Mesendoderm (in vitro differentiated cells): ENCODE measurements at regions not wholly inside any gene's neighbourhood (a gene's known extent, or its start where the extent isn't known, plus 50 kb on each side); places are given as distances from the start of the nearest gene placed in this dataset.

Experiments used
- DNase-seq: peaks from one replicate; pipeline ENCODE4 v3.0.0; 2013
- H2AK5ac ChIP-seq: 2 replicates; pipeline ENCODE4 v1.6.1; 2013; ENCODE audit warnings: low read length, inconsistent platforms
- H2BK120ac ChIP-seq: 2 replicates; pipeline ENCODE4 v1.6.1; 2013; ENCODE audit warnings: low read depth, mild to moderate bottlenecking, low read length, moderate library complexity, mixed read lengths
- H2BK15ac ChIP-seq: replicated peaks from 2 replicates; pipeline ENCODE4 v1.6.1; 2013; ENCODE audit warnings: low read depth, mild to moderate bottlenecking, moderate library complexity
- H2BK5ac ChIP-seq: 2 replicates; pipeline ENCODE4 v1.6.1; 2013; ENCODE audit warnings: low read length, inconsistent platforms
- H3K18ac ChIP-seq: 2 replicates; pipeline ENCODE4 v1.6.1; 2013; ENCODE audit warnings: mild to moderate bottlenecking, low read length, mixed read lengths
- H3K23ac ChIP-seq: one replicate; pipeline ENCODE4 v1.6.1; 2013; ENCODE audit warnings: low read length
- H3K27ac ChIP-seq: 2 replicates; pipeline ENCODE4 v1.5.1; 2013; ENCODE audit warnings: low read depth, mild to moderate bottlenecking, inconsistent platforms, low read length, moderate library complexity
- H3K27me3 ChIP-seq: 2 replicates; pipeline ENCODE4 v1.6.1; 2013; ENCODE audit warnings: low read length, control low read depth, mild to moderate bottlenecking, inconsistent platforms; ENCODE audit not compliant: insufficient read depth, poor library complexity
- H3K36me3 ChIP-seq: 2 replicates; pipeline ENCODE4 v1.6.1; 2013; ENCODE audit warnings: low read length, inconsistent platforms; ENCODE audit not compliant: control insufficient read depth, insufficient read depth
- H3K4ac ChIP-seq: one replicate; pipeline ENCODE4 v1.6.1; 2013; ENCODE audit warnings: low read depth, mild to moderate bottlenecking, low read length, moderate library complexity
- H3K4me1 ChIP-seq: 2 replicates; pipeline ENCODE4 v1.6.1; 2013; ENCODE audit warnings: low read depth, low read length, inconsistent platforms; ENCODE audit not compliant: control insufficient read depth
- H3K4me2 ChIP-seq: 2 replicates; pipeline ENCODE4 v1.6.1; 2013; ENCODE audit warnings: low read length
- H3K4me3 ChIP-seq: 2 replicates; pipeline ENCODE4 v1.5.1; 2013; ENCODE audit warnings: mild to moderate bottlenecking, low read length
- H3K56ac ChIP-seq: one replicate; pipeline ENCODE4 v1.6.1; 2013; ENCODE audit warnings: low read length
- H3K79me1 ChIP-seq: 2 replicates; pipeline ENCODE4 v1.6.1; 2013; ENCODE audit warnings: low read length, inconsistent platforms
- H3K79me2 ChIP-seq: 2 replicates; pipeline ENCODE4 v1.6.1; 2013; ENCODE audit warnings: mild to moderate bottlenecking, low read length; ENCODE audit not compliant: control insufficient read depth, insufficient read depth
- H3K9ac ChIP-seq: 2 replicates; pipeline ENCODE4 v1.6.1; 2013; ENCODE audit warnings: low read length, inconsistent platforms
- H4K5ac ChIP-seq: one replicate; pipeline ENCODE4 v1.6.1; 2013; ENCODE audit warnings: low read length
- H4K8ac ChIP-seq: one replicate; pipeline ENCODE4 v1.6.1; 2013; ENCODE audit warnings: low read depth, mild to moderate bottlenecking, control low read depth, low read length, moderate library complexity
- WGBS: extraction: QIAGEN DNeasy Blood & Tissue Kit; methylation state at CpG from one replicate; pipeline ENCODE4 v1.1.7; 2013; ENCODE audit warnings: low lambda C conversion rate, missing lambda C conversion rate; ENCODE audit not compliant: insufficient coverage; ENCODE audit errors: extremely low coverage; 5-methylcytosine and 5-hydroxymethylcytosine counted together

DNA sequence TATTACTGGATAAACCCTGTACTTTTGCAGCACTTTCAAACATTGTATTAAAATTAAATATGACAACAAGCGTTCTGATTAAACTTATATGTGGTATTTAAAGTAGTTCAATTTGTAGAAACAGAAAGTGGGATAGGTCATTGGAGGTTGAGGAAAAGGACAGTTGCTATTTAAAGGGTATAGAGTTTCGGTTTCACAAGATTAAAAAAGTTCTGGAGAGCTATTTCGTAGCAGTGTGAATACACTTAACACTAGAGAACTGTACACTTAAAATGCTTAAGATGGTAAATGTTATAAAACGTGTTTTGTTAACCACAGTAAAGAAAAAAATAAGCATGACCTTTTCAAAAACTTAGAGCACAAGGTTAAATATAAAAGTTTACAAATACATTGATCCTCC lies 382.1 kb downstream of the BRINP1 start:
- no peaks in the 10 kb centered on the region for H3K36me3 ChIP-seq
- no peak overlapping the region for H3K4ac ChIP-seq
- H3K23ac ChIP-seq = no peak overlapping the region
- H3K9ac ChIP-seq = no peak overlapping the region
- H2BK15ac ChIP-seq = no peak overlapping the region
- no peaks in the 10 kb centered on the region for H3K79me2 ChIP-seq
- no peak overlapping the region for H2BK5ac ChIP-seq
- H3K4me2 ChIP-seq = no peak overlapping the region
- H3K27me3 ChIP-seq = no peaks in the 10 kb centered on the region
- H3K18ac ChIP-seq = no peak overlapping the region
- WGBS = no CpG with 5 or more reads among the region's 4 CpGs
- no peak for DNase-seq
- H2BK120ac ChIP-seq = no peak overlapping the region
- no peak overlapping the region for H4K8ac ChIP-seq
- H3K4me3 ChIP-seq = no peak overlapping the region
- H3K56ac ChIP-seq = no peak overlapping the region
- H3K79me1 ChIP-seq = no peaks in the 10 kb centered on the region
- H2AK5ac ChIP-seq = no peak overlapping the region
- H3K27ac ChIP-seq = no peak overlapping the region
- no peaks in the 10 kb centered on the region for H3K4me1 ChIP-seq
- H4K5ac ChIP-seq = no peak overlapping the region

- no peak overlapping the region for H3K4ac ChIP-seq
- no peak overlapping the region for H4K8ac ChIP-seq
- H3K4me2 ChIP-seq = no peak overlapping the region
- no peak overlapping the region for H3K9ac ChIP-seq
- no peak overlapping the region for H2BK15ac ChIP-seq
- H3K27me3 ChIP-seq = no peaks in the 10 kb centered on the region
- no peak overlapping the region for H3K4me3 ChIP-seq
- no peaks in the 10 kb centered on the region for H3K79me1 ChIP-seq
- no peaks in the 10 kb centered on the region for H3K4me1 ChIP-seq
- H3K36me3 ChIP-seq = no peaks in the 10 kb centered on the region
- no peak overlapping the region for H3K18ac ChIP-seq
- no peak overlapping the region for H4K5ac ChIP-seq
- no peaks in the 10 kb centered on the region for H3K79me2 ChIP-seq
- WGBS = no CpG with 5 or more reads among the region's 2 CpGs
- no peak overlapping the region for H3K56ac ChIP-seq
- no peak overlapping the region for H3K27ac ChIP-seq
- no peak overlapping the region for H2BK120ac ChIP-seq
- H3K23ac ChIP-seq = no peak overlapping the region
- H2BK5ac ChIP-seq = no peak overlapping the region
- H2AK5ac ChIP-seq = no peak overlapping the region
- no peak for DNase-seq
These were observed 378.3 kb downstream of the BRINP1 start for GRCh38 chr9:118990949-118991348.

DNA sequence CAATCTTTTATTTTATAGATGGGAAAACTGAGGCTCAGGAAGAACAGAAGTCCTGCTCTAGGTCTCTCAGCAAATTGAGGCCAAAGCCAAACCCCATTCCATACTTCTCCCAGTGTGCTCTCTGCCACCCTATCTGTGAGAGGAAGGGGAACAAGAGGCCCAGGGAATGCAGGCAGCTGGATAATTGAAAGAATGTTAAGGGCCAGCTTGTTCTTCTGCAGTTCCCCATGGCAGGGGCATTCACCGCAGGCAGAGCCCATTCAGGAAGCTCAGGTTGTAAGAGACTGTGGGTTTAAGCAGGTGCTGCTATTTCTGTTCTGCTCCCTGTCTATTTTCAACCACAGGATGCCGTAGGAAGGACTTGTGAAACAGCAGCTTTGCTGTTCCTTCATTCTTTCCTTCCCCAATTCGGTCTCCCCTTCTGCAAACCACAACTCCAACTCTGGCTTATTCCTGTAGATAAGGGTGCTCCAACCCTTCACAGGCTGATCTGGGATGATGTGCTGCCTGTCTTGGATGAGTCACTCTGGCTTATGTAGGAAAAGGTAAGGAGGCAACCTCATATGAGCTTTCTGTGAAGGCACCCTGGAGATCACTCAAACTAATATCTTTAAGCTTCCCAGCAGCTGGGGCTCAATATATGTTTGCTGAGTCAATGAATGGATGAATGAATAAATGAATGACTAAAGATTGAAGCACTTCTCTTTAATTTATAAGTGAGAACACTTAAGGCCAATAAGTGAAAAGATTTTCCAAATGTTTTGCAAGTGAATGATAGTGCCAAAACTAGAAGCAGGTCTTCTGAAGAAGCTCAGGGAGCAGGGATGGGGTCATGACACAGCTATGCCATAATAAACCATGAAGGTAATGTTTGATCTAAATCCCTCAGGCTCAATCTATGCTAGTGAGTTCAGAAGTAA lies 377.6 kb downstream of the BRINP1 start:
- Histone ChIP-seq H3K27ac (no peak overlapping the region), H3K27me3 (no peaks in the 10 kb centered on the region), H2BK120ac (no peak overlapping the region), H3K4me3 (no peak overlapping the region), H3K4ac (no peak overlapping the region), H2AK5ac (no peak overlapping the region), H3K36me3 (no peaks in the 10 kb centered on the region), H3K79me2 (no peaks in the 10 kb centered on the region), H3K23ac (no peak overlapping the region), H2BK15ac (no peak overlapping the region), H3K9ac (no peak overlapping the region), H4K5ac (no peak overlapping the region), H3K4me1 (no peaks in the 10 kb centered on the region), H3K4me2 (no peak overlapping the region), H3K79me1 (no peaks in the 10 kb centered on the region), H2BK5ac (no peak overlapping the region), H3K18ac (no peak overlapping the region), H3K56ac (no peak overlapping the region), H4K8ac (no peak overlapping the region)
- DNase-seq = no peak
- no CpG with 5 or more reads among the region's 3 CpGs for WGBS

DNA sequence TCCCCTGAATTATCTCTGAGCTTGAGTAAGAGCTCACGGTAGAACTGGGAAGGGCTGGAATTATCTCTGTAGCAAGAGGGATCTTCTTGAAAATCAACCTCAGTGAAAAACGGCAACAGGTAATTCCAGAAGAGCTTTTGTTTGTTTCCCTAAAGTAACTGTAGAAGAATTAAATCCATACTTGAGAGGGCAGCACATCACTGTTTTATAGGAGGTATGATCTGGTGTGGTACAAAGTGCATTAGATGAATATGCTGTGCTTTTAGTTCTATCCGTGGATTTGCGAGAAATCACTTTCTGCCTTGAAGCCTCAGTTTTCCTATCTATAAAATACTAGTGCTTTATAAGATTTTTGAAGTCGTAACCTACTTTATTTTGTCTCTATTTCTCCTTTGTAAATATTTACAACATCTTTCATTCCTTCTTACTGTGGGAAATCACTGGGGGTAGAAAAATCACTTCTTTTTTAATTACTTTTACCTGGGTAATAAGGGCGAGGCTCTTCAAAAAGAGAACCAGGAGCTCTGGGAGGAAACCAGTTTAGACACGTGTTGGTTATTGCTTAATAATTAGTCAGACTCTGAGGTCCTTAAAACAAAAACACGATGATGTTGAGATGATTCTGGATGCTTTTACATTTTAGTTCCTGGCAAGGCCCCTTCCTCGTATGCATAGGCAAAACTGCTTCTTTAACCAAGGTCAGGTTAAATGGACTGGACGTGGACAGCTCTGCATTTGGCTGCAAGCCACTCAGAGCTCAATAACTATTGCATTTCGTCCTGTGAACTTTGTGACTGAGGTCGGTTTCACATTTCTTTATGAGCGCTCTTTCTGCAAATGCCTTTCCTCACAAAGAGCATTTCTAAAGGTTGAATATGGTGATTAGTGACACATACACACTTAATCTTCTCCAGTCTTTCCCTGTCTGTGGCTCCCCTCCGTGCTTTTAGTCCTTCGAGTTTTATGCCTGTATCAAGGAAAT lies 376.1 kb downstream of the BRINP1 start:
- no peak for DNase-seq
- no peak overlapping the region for H3K4me2 ChIP-seq
- H3K36me3 ChIP-seq = no peaks in the 10 kb centered on the region
- no peak overlapping the region for H3K18ac ChIP-seq
- H3K27ac ChIP-seq = no peak overlapping the region
- H3K79me1 ChIP-seq = no peaks in the 10 kb centered on the region
- no peak overlapping the region for H3K4ac ChIP-seq
- no peak overlapping the region for H2BK120ac ChIP-seq
- no peak overlapping the region for H3K4me3 ChIP-seq
- H2BK5ac ChIP-seq = no peak overlapping the region
- H3K4me1 ChIP-seq = no peaks in the 10 kb centered on the region
- H2AK5ac ChIP-seq = no peak overlapping the region
- H3K23ac ChIP-seq = no peak overlapping the region
- no peak overlapping the region for H3K9ac ChIP-seq
- no CpG with 5 or more reads among the region's 15 CpGs for WGBS
- H4K5ac ChIP-seq = no peak overlapping the region
- no peak overlapping the region for H3K56ac ChIP-seq
- H4K8ac ChIP-seq = no peak overlapping the region
- no peaks in the 10 kb centered on the region for H3K27me3 ChIP-seq
- no peaks in the 10 kb centered on the region for H3K79me2 ChIP-seq
- H2BK15ac ChIP-seq = no peak overlapping the region

- Histone ChIP-seq H3K79me1 (no peaks in the 10 kb centered on the region), H3K36me3 (no peaks in the 10 kb centered on the region), H3K23ac (no peak overlapping the region), H4K8ac (no peak overlapping the region), H3K9ac (no peak overlapping the region), H3K4me3 (no peak overlapping the region), H2AK5ac (no peak overlapping the region), H3K56ac (no peak overlapping the region), H3K18ac (no peak overlapping the region), H3K27me3 (no peaks in the 10 kb centered on the region), H3K27ac (no peak overlapping the region), H3K79me2 (no peaks in the 10 kb centered on the region), H2BK15ac (no peak overlapping the region), H4K5ac (no peak overlapping the region), H3K4ac (no peak overlapping the region), H2BK5ac (no peak overlapping the region), H3K4me1 (no peaks in the 10 kb centered on the region), H2BK120ac (no peak overlapping the region), H3K4me2 (no peak overlapping the region)
- WGBS = no CpG with 5 or more reads among the region's 4 CpGs
- DNase-seq = no peak
These were observed 375.3 kb downstream of the BRINP1 start for GRCh38 chr9:118993965-118994364.
